ENCODE measurements at regions not wholly inside any gene's neighbourhood (a gene's known extent, or its start where the extent isn't known, plus 50 kb on each side); places are given as distances from the start of the nearest gene placed in this dataset.

DNA sequence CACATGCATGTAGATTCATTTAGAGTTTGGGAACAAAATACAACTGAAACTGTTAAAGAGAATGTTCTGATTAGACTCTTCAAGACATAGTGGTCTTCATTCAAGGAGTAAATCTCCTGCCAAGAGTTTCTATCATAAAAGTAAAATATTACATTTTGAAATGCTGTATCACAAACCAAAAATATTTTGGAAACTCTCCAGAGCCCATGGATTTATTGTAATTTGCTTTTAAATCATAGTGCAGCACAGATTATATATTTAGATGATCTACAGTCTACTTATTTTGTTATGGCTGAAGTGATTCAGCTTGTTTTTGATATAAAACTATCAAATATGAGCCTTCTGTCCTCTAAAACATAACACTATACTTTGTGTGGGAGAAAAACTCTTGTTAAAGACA lies 105.3 kb downstream of the DISP1 start:
- no peak overlapping the region for H3K4me3 ChIP-seq (ENCODE audit: low read depth, low read length)
- TF ChIP-seq, protein P1, sequence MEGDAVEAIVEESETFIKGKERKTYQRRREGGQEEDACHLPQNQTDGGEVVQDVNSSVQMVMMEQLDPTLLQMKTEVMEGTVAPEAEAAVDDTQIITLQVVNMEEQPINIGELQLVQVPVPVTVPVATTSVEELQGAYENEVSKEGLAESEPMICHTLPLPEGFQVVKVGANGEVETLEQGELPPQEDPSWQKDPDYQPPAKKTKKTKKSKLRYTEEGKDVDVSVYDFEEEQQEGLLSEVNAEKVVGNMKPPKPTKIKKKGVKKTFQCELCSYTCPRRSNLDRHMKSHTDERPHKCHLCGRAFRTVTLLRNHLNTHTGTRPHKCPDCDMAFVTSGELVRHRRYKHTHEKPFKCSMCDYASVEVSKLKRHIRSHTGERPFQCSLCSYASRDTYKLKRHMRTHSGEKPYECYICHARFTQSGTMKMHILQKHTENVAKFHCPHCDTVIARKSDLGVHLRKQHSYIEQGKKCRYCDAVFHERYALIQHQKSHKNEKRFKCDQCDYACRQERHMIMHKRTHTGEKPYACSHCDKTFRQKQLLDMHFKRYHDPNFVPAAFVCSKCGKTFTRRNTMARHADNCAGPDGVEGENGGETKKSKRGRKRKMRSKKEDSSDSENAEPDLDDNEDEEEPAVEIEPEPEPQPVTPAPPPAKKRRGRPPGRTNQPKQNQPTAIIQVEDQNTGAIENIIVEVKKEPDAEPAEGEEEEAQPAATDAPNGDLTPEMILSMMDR (IDR thresholded peaks at IDR 0.05; ENCODE audit: low read depth, low read length): no peak

DNA sequence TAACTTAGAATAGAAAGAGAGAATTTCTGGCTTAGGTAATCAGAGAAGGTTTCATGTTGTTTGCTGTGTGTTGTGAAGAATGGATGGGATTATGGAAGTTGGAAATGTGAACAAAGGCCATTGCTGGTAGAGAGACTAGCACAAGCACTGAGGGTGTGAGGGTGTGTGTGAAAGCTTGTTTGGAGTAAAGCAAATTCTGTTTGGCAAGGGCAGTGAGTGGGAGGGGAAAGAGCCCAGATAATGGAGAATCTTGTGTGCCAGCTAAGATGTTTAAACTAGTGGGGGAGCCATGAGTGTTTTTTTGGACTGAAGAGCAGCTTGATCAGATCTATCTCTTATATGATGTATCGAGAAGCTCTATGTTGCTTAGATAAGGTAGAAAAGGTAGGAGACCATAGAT lies 107.1 kb downstream of the DISP1 start:
- TF ChIP-seq, protein P1 (IDR thresholded peaks at IDR 0.05; ENCODE audit: low read depth, low read length): no peak
- no peak overlapping the region for H3K4me3 ChIP-seq (ENCODE audit: low read depth, low read length)

DNA sequence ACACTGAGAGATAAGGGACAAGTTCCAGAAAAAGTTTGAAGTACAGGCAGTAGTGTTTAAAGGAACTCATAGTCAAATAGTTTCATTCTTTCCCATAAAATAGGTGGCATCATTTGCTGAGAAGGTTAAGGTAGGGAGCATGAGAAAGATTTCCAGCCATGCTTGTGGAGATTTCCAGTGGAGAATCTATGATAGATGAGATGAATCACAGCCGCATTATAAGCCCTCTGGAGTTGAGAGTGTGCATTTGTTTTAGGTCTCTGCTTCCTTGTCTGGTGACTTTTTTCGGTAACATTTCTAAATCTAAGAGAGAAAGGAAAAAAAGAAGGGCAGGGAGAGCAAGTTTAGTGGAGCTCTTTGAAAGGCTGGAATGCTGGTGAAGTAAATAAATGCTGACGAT lies 108.7 kb downstream of the DISP1 start:
- H3K4me3 ChIP-seq (ENCODE audit: low read depth, low read length): no peak overlapping the region
- TF ChIP-seq, protein P1 (IDR thresholded peaks at IDR 0.05; ENCODE audit: low read depth, low read length): no peak

DNA sequence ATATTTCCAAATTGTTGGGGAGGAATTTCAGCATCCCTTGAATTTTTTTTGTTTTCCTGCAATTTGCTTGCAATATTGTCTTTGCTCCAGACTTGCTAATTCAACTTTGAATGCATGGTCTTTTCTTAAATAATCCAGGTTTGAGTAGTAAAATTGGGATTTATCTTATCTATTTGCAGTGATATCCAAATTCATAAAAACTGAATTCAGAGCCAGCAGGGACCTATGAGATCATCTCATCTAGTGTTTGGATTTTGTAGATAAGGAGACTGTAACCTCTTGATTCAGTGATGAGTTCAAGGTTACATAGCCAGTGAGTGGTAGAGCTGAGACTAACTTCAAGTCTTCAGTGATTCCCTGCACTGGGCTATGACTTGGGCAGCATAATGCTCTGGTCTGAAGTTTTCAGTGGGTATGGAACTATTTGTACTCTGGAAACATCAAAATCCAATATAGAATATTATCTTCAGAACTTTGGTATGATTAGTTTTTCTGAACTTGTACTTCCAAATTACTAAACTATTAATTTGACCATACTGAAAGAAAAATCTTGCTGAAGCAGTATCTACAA lies 109.4 kb downstream of the DISP1 start:
- TF ChIP-seq, protein P1 (IDR thresholded peaks at IDR 0.05; ENCODE audit: low read depth, low read length): no peak
- no peak overlapping the region for H3K4me3 ChIP-seq (ENCODE audit: low read depth, low read length)

DNA sequence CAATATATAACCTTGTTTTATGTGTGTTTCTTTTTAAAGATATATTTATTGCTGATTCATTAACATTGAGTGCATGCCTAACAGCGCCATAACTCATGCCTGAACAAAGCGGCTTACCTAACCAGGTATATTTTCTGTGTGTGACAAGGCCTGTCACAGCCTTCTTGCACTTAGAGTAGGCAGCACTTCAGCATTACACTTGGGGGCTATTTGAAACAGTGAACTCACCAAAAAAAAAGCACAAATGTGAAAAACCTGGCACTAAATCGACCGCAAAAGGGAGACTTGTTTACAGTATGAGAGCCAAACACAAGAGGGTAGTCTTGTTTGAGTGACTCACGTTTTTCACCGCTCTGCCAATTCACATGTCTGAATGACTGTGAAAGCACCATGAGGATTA lies 111.7 kb downstream of the DISP1 start:
- no peak overlapping the region for H3K4me3 ChIP-seq (ENCODE audit: low read depth, low read length)
- TF ChIP-seq, protein P1 (IDR thresholded peaks at IDR 0.05; ENCODE audit: low read depth, low read length): no peak

DNA sequence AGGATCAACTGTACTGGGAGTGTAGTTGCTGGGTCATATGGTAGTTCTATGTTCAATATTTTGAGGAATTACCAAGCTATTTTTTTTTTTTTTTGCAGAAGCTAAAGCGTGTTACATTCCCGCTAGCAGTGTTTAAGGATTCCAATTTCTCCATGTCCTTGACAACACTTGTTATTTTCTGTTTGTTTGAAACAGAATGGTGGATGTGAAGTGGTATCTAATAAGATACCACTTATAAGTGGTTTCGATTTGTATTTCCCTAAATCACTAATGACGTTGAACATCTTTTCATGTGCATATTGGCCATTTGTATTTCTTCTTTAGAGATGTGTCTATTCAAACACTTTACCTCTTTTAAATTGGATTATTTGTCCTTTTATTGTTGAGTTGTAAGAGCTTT lies 112.2 kb downstream of the DISP1 start:
- H3K4me3 ChIP-seq (ENCODE audit: low read depth, low read length): no peak overlapping the region
- TF ChIP-seq, protein P1 (IDR thresholded peaks at IDR 0.05; ENCODE audit: low read depth, low read length): no peak

DNA sequence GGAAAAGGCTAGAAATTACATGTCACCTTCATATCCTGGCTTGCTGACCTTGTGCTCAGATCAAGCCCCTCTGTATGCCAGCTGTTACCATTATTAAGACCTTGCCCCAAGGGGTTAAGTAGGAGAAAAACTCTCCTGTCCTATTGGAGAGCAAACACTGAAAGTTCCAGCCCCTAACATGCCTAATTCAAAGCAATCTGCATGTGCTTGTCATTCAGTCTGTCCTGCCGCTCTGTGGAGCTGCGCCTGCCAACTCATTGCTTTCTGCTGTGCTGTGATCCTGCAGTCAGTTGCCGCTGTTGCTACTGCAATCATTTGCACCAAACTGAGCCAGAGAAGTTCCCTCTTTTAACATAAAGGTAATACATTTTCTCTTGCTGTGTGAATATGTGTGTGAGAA lies 113.4 kb downstream of the DISP1 start:
- H3K4me3 ChIP-seq (ENCODE audit: low read depth, low read length): no peak overlapping the region

More for the DNA sequence above, 113.4 kb downstream of the DISP1 start:
- TF ChIP-seq, protein P1 (IDR thresholded peaks at IDR 0.05; ENCODE audit: low read depth, low read length): no peak
